H54 (cell line): ENCODE measurements at regions not wholly inside any gene's neighbourhood (a gene's known extent, or its start where the extent isn't known, plus 50 kb on each side); places are given as distances from the start of the nearest gene placed in this dataset.

Experiments
- DNase-seq: peaks from one replicate; pipeline ENCODE4 v3.0.0; 2011; ENCODE audit warnings: low spot score, mixed read lengths; ENCODE audit not compliant: insufficient read length
- FAIRE-seq: peaks from 3 replicates; lab custom pipeline; 2011; peaks lifted over from hg19 to GRCh38; lab: Jason Lieb, UNC
- POLR2A ChIP-seq: IDR thresholded peaks from 2 replicates; pipeline ENCODE4 v1.6.1; 2011; ENCODE audit warnings: low read depth, mild to moderate bottlenecking, low read length

- FAIRE-seq = no peak
- no peak for TF ChIP-seq POLR2A
These were observed 266.6 kb upstream of the SASH1 start for GRCh38 chr6:148076051-148076450.

GRCh38 chr6:148080315-148080714, 262.3 kb upstream of the SASH1 start:
- FAIRE-seq = no peak
- no peak for DNase-seq
- no peak for TF ChIP-seq POLR2A

More at GRCh38 chr6:148076051-148076450, 266.6 kb upstream of the SASH1 start:
- no peak for DNase-seq

GRCh38 chr6:148081076-148081475, 261.6 kb upstream of the SASH1 start:
- no peak for TF ChIP-seq POLR2A
- DNase-seq (no peak), FAIRE-seq (no peak)

GRCh38 chr6:148082044-148082443, 260.6 kb upstream of the SASH1 start:
- no peak for TF ChIP-seq POLR2A
- DNase-seq (no peak), FAIRE-seq (no peak)

GRCh38 chr6:148082696-148083095, 259.9 kb upstream of the SASH1 start:
- TF ChIP-seq POLR2A = no peak

DNA sequence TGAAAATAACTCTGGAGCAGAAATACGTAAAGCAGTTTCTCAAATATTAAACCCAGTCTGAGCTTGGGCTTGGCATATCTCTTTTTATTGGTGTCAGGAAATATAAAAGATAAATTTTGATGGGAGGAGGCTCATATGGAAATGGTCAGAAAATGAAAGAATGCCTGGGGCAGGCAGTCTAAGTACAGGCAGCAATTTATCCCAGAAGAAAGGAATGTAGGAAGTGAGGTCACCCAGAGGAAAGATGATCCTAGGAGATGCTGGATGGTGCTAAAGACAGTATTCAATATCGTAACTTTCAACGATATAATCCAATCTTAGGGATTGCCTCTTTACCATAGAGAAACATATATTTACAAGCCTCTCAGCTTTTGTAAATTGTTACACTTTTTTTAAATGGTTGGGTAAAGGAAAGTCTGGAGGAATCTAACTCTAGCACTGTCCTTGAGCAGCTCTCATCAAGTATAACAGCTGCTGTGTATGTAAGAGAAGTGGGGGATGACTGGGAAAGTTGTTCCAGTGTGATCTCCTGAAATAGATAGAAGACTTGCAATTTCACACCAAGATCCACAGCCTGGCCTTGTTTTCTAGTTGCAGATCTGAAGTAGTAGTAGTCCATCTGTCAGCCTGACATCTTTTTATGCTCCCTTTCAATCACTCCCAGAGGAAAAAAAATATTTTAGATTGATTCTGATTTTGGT, 256.9 kb upstream of the SASH1 start:
- TF ChIP-seq POLR2A = no peak
- FAIRE-seq = no peak

More at GRCh38 chr6:148082696-148083095, 259.9 kb upstream of the SASH1 start:
- DNase-seq = no peak
- FAIRE-seq = no peak

DNA sequence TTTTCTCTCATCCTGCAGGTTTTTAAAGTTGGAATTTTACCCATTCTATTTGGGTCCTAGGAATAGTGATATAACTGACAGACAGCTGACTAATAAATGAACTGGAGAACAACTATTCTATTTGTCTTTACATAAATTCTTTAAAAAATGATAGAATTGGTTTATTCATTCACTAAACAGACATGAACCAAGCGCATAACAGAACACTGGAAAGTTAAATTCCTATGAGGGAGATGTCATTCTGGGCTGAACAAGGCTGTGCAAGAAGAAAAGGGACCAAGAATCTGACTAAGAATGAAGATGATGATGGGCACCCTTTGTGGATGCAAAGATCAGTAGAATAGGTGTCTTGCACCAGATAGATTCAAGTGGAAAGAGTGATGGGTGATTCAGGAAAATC, 256.3 kb upstream of the SASH1 start:
- no peak for FAIRE-seq
- no peak for TF ChIP-seq POLR2A
- no peak for DNase-seq

More for the DNA sequence above, 256.9 kb upstream of the SASH1 start:
- DNase-seq = no peak

- FAIRE-seq = no peak
These were observed 255.8 kb upstream of the SASH1 start for GRCh38 chr6:148086843-148087242.

DNA sequence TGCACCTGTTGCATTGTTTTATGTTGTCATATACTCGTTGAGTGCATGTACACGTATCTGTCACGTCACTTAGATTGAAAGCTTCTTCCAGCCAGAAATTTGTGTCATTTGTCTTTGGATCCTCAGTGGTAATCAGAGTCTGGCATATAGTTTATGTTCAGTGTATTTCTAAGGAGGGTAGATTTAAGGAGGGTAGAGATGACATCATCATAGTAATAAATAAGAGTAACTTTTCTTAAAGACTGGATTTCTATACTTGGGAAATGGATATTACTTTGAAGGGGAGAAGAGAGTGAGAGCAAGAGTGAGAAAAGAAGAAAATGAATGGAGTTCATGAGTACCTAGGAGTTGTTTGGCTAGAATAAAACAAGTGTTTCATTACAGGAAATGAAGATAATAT, 255.0 kb upstream of the SASH1 start:
- FAIRE-seq = no peak
- no peak for TF ChIP-seq POLR2A
- DNase-seq = no peak

More at GRCh38 chr6:148086843-148087242, 255.8 kb upstream of the SASH1 start:
- TF ChIP-seq POLR2A = no peak
- no peak for DNase-seq

- TF ChIP-seq POLR2A = no peak
- no peak for DNase-seq
- no peak for FAIRE-seq
These were observed 252.3 kb upstream of the SASH1 start for GRCh38 chr6:148090326-148090725.

DNA sequence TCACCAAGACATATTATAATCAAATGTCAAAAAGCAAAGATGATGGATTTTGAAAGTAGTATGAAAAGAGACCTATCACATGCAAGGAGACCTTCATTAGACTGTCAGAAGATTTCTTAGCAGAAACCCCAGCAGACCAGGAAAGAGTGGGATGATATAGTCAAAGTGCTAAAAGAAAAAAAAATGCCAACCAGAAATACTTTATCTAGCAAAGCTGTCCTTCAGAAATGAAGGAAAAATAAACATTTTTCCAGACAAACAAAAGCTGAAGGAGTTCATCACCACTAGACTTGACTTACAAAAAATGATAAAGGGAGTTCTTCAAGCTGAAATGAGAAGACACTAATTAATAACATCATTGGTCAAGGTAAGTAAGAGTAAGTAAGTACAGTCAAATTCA, 251.2 kb upstream of the SASH1 start:
- no peak for DNase-seq
- TF ChIP-seq POLR2A = no peak
- no peak for FAIRE-seq

DNA sequence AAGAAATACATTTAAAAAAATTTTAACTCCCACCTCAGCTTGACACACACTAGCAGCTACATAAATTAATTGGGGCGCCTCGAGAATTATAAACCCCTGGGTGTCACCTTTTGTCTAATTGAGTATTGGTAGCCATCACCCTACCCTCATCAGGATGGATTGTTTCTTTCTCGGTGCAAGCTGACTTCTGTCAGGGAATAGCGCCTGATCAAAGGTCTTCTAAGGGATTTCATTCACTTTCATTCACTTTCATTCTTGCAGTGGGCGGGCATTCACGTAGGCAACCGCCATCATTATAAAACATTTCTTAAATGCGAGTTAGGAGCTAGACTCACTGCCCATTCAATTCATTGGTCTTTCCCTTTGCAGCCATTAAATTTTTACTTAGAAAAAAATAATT, 239.2 kb upstream of the SASH1 start:
- FAIRE-seq (no peak), DNase-seq (no peak)
- TF ChIP-seq POLR2A = no peak

- DNase-seq (no peak), FAIRE-seq (no peak)
- TF ChIP-seq POLR2A = no peak
These were observed 238.5 kb upstream of the SASH1 start for GRCh38 chr6:148104131-148104530.

- FAIRE-seq (no peak), DNase-seq (no peak)
- no peak for TF ChIP-seq POLR2A
These were observed 236.9 kb upstream of the SASH1 start for GRCh38 chr6:148105695-148106094.

GRCh38 chr6:148107911-148108310, 234.7 kb upstream of the SASH1 start:
- TF ChIP-seq POLR2A = no peak
- FAIRE-seq = no peak

More at GRCh38 chr6:148107911-148108310, 234.7 kb upstream of the SASH1 start:
- DNase-seq = no peak
